AG08395 (cell line): ENCODE measurements at regions not wholly inside any gene's neighbourhood (a gene's known extent, or its start where the extent isn't known, plus 50 kb on each side); places are given as distances from the start of the nearest gene placed in this dataset.
"Not testable (repeated sequence)": the region's sequence is repeated elsewhere in the genome, so short reads cannot be mapped to it uniquely, and the experiment has no call there.

Source experiments
- DNase-seq: peaks from one replicate; pipeline ENCODE4 v3.0.0; 2012; ENCODE audit warnings: mixed read lengths, low spot score

DNA sequence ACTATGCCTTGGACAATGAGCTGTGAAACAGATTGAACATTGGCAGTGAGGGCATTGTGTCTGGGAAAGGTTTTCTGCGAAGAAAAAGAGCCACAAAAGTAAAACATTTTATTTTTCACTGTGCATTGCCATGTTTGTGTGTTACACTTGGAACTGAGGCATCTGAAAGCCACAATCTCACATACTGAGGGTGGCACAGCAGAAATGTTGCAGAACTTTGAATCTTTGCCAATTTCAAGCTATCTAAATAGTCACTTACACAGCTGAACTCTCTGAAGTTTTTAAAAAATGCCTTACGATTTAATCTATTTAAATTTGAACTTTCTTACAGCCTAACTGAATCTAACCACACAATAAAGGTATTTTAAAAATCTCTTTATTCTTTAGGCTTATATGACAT, 154.1 kb upstream of the GRM7 start:
- DNase-seq: no peak

GRCh38 chr3:6709178-6709577, 151.7 kb upstream of the GRM7 start:
- DNase-seq: no peak

DNA sequence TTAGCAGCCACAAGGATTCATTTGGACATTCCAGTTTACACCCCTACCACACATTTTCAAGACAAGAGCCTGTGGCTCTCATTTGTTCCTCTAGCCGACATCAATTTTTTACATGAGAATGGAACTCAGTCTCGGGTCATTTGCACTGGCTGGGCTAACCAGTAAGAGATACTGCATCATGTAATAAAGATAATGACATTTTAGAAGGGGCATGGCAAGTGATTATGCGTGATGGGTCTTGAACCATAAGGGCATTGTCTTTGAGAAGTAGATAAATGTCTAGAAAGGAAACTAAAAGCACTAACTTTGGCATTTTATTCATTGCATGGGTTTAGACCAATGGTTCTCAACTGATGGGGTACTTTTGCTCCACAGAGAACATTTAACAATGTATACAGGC, 146.0 kb upstream of the GRM7 start:
- DNase-seq: no peak

- DNase-seq: no peak
These were observed 144.5 kb upstream of the GRM7 start for GRCh38 chr3:6716420-6716819.

DNA sequence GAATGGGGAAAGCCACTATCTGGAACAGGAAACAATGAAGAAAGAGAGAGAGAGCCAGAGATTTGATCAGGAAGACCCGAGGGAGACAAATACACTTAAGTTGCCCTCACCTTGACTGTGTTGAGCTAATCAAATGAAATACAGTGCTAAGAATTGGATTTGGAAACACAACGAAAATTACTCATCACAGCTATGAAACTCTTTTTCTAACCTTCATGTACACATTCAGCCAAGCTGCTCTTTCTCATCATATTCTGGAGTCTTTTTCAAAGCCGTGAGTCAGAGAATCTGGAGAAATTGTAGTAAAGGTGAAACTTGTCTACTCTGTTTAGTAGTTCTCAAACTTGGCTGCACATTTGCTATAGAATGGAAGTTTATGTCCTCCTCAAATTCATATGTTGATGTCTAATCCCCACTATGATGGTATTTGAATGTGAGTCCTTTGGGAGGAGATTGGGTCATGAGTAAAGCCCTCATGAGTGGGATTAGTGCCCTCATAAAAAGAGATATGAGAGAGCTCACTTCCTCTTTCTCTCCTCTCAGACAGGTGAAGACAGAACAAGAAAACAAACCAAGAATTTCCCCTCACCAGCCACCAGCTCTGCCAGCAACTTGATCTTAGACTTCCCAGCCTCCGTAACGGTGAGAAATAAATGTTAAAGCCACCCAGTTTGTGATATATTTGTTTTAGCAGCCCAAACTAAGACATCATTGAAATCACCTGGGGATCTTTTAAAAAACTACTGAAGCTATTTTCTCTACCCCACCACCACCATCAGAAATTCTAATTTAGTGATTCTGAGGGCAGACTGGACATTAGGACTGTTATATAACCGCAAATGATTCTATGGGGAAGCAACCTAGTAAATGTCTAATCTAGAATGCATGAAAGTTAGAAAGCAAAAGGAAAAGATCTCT, 143.6 kb upstream of the GRM7 start:
- no peak for DNase-seq

DNA sequence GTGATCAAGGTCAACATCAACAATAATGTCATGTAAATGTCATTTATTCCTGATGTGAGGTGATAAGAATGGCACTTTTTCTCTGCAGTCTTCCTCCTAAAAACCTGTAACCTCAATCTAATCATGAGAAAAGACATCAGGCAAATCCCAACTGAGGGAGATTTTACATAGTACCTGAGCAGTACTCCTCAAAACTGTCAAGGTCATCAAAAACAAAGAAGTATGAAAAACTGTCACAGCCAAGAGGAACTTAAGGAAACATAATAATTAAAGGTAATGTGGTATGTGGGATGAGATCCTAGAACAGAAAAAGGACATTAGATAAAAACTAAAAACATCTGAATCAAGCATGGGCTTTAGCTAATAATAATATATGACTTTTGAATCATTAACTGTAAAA, 140.9 kb upstream of the GRM7 start:
- no peak for DNase-seq

- no peak for DNase-seq
These were observed 139.4 kb upstream of the GRM7 start for GRCh38 chr3:6721491-6721890.

DNA sequence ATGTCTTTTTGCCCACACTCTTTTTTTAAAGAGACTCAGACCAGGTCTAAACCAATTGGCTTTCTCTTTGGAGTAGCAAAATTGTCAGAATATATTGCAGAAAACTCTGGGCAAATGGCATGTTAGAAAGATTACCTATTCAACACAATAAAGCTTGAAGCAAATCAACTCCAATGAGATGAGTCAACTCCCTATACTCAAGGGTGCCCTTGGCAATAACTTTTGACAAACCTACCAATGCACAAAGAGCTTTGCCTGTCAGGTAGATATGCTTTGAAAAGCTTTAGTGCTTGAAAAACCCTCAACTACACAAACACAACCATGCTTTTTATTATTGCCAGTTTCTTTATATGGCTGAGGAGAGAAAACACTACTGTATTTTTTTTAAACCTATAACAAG, 137.7 kb upstream of the GRM7 start:
- DNase-seq: no peak

DNA sequence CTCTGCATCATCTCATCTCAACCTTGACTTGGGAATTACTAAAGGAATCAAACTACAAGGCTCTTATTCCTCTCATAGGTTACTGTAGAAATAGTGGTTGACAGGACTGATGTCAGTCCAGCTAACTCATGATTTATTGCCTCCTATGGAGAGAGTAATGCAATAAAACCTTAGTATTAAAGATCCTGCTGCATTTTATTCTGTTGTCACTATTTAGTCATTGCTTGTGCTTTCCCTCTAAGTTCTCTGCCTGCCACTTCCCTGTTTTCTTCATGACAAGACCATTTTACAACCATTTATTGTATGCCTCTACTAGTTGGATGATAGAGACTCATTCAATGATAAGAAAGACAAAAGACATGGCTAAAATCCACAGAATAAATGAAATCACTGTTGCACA, 134.1 kb upstream of the GRM7 start:
- DNase-seq: no peak

DNA sequence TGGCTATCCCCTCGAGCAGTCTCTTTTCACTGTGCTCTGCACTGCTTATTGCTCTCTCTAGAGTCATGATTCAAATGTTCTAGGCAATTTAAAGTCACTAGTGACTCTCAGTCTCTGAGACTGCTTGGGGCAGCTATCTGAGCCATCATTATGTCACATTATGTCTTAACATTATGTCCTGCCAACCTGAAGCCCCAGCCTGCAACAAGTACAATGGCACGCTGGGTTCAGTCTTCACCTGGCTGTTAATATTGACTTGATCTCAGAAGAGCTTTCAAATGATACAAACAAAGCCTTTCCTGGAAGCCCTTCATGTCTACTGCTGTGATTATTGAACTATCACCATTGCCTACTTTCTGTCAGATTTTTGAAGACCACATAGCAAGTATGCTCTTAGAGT, 128.1 kb upstream of the GRM7 start:
- no peak for DNase-seq

GRCh38 chr3:6733699-6734394, 127.1 kb upstream of the GRM7 start:
- no peak for DNase-seq

- DNase-seq: no peak
These were observed 126.5 kb upstream of the GRM7 start for GRCh38 chr3:6734395-6734746.

DNA sequence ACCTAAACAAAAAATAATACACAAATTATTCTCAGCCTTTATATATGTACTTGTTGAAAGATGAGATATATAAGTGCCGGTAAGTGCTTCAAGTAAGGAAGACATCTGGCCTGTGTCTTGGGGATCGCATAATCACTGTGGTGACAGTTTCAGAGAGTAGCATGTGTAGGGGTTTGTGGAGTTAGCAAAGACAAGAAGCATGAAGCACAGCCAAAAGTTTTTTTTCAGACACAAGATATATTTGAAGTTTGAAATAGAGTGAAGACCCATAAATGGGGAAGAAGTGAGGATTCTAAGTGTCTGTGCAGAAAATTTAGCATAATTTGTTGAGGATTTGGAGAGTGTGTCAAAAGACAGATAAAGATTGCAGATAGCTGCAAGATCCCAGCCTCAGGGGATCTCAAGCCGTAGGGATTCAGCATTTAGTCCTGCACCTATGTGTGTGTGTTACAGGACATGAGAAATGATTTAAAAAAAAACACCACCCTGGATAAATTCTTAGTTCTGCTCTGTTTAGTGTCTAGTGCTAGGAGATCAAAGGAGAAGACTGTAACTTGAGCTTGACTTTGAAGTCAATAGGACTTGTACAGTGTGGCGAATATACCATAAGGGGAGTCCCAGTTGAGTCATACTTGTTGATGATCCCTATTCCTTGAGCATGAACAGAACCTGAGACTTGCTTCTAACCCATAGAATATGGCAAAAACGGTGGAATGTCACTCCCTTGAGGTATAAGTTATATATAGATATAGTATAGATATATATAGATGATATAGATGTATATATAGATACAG, 123.9 kb upstream of the GRM7 start:
- DNase-seq: no peak

GRCh38 chr3:6737630-6738029, 123.3 kb upstream of the GRM7 start:
- DNase-seq: no peak

GRCh38 chr3:6739288-6739687, 121.6 kb upstream of the GRM7 start:
- no peak for DNase-seq

GRCh38 chr3:6743067-6743720, 117.7 kb upstream of the GRM7 start:
- DNase-seq: no peak

- no peak for DNase-seq
These were observed 114.5 kb upstream of the GRM7 start for GRCh38 chr3:6746443-6746842.

GRCh38 chr3:6747017-6747416, 113.9 kb upstream of the GRM7 start:
- DNase-seq: no peak

GRCh38 chr3:6750782-6751181, 110.1 kb upstream of the GRM7 start:
- DNase-seq: no peak

GRCh38 chr3:6753536-6753935, 107.4 kb upstream of the GRM7 start:
- DNase-seq: no peak

- DNase-seq: not testable (repeated sequence)
These were observed 91.2 kb upstream of the GRM7 start for GRCh38 chr3:6769532-6770396.

GRCh38 chr3:6770397-6770690, 90.6 kb upstream of the GRM7 start:
- no peak for DNase-seq
